HG02571 (cell line): ENCODE measurements at regions not wholly inside any gene's neighbourhood (a gene's known extent, or its start where the extent isn't known, plus 50 kb on each side); places are given as distances from the start of the nearest gene placed in this dataset.

Experiments used
- ATAC-seq: cut with Tn5 transposase; IDR thresholded peaks from one replicate; pipeline ENCODE4 v1.9.1; 2021; ENCODE audit warnings: mild to moderate bottlenecking, moderate library complexity; ENCODE audit not compliant: unreplicated experiment

GRCh38 chr10:27451054-27451453, 53.0 kb upstream of the RAB18 start:
- no peak for ATAC-seq

GRCh38 chr10:27450225-27450624, 53.9 kb upstream of the RAB18 start:
- ATAC-seq, result no peak

GRCh38 chr10:27449571-27449970, 54.5 kb upstream of the RAB18 start:
- no peak for ATAC-seq

GRCh38 chr10:27448921-27449320, 55.2 kb upstream of the RAB18 start:
- no peak for ATAC-seq

GRCh38 chr10:27447540-27447939, 56.6 kb upstream of the RAB18 start:
- ATAC-seq, result no peak

- no peak for ATAC-seq
These were observed 57.8 kb upstream of the RAB18 start for GRCh38 chr10:27446091-27446918.

- ATAC-seq, result no peak
These were observed 59.0 kb upstream of the RAB18 start for GRCh38 chr10:27445070-27445469.

- no peak for ATAC-seq
These were observed 63.6 kb upstream of the RAB18 start for GRCh38 chr10:27440478-27440877.

GRCh38 chr10:27440021-27440420, 64.1 kb upstream of the RAB18 start:
- ATAC-seq, result no peak

- no peak for ATAC-seq
These were observed 65.0 kb upstream of the RAB18 start for GRCh38 chr10:27439101-27439500.

GRCh38 chr10:27437775-27438174, 66.3 kb upstream of the RAB18 start:
- ATAC-seq, result no peak

- ATAC-seq, result no peak
These were observed 67.4 kb upstream of the RAB18 start for GRCh38 chr10:27436710-27437109.

- no peak for ATAC-seq
These were observed 70.1 kb upstream of the RAB18 start for GRCh38 chr10:27433976-27434375.

GRCh38 chr10:27426948-27427467, 77.1 kb upstream of the RAB18 start:
- no peak for ATAC-seq

- ATAC-seq, result no peak
These were observed 90.2 kb upstream of the RAB18 start for GRCh38 chr10:27413831-27414348.

GRCh38 chr10:27413387-27413786, 90.7 kb upstream of the RAB18 start:
- no peak for ATAC-seq

- ATAC-seq, result no peak
These were observed 94.0 kb upstream of the RAB18 start for GRCh38 chr10:27410153-27410552.

- no peak for ATAC-seq
These were observed 96.8 kb upstream of the RAB18 start for GRCh38 chr10:27407271-27407670.

- ATAC-seq, result no peak
These were observed 104.2 kb upstream of the RAB18 start for GRCh38 chr10:27399871-27400270.

- no peak for ATAC-seq
These were observed 110.1 kb upstream of the RAB18 start for GRCh38 chr10:27393961-27394360.

GRCh38 chr10:27392606-27393005, 111.5 kb upstream of the RAB18 start:
- ATAC-seq, result no peak

GRCh38 chr10:27391916-27392315, 112.2 kb upstream of the RAB18 start:
- ATAC-seq, result no peak
